Ishikawa (cell line): ENCODE measurements at regions not wholly inside any gene's neighbourhood (a gene's known extent, or its start where the extent isn't known, plus 50 kb on each side); places are given as distances from the start of the nearest gene placed in this dataset.
A peak's percentile ranks its signal among the peaks of the same experiment; 100 is the strongest.

Experiments used
- CEBPB ChIP-seq: IDR thresholded peaks from 2 replicates; pipeline ENCODE4 v1.6.1; 2012
- CREB1 ChIP-seq: IDR thresholded peaks from 2 replicates; pipeline ENCODE4 v1.6.1; 2012; ENCODE audit warnings: low read depth
- EGR1 ChIP-seq: IDR thresholded peaks from 2 replicates; pipeline ENCODE4 v1.6.1; 2012
- EP300 ChIP-seq: IDR thresholded peaks from 2 replicates; pipeline ENCODE4 v1.6.1; 2012; ENCODE audit warnings: borderline replicate concordance
- FOXM1 ChIP-seq: IDR thresholded peaks from 2 replicates; pipeline ENCODE4 v1.6.1; 2012; ENCODE audit warnings: low read depth, borderline replicate concordance
- NFIC ChIP-seq: IDR thresholded peaks from 2 replicates; pipeline ENCODE4 v1.6.1; 2012
- RAD21 ChIP-seq: IDR thresholded peaks from 2 replicates; pipeline ENCODE4 v1.6.1; 2012; ENCODE audit warnings: low read depth
- TAF1 ChIP-seq: IDR thresholded peaks from 2 replicates; pipeline ENCODE4 v1.6.1; 2012; ENCODE audit warnings: low read depth, mild to moderate bottlenecking
- TCF12 ChIP-seq: IDR thresholded peaks from 2 replicates; pipeline ENCODE4 v1.6.1; 2012; ENCODE audit warnings: low read depth
- TEAD4 ChIP-seq: IDR thresholded peaks from 2 replicates; pipeline ENCODE4 v1.6.1; 2012
- YY1 ChIP-seq: IDR thresholded peaks from 2 replicates; pipeline ENCODE4 v1.6.1; 2012; ENCODE audit warnings: low read depth
- ZBTB7A ChIP-seq: IDR thresholded peaks from 2 replicates; pipeline ENCODE4 v1.6.1; 2012; ENCODE audit warnings: low read depth
- TF ChIP-seq, protein P1 (sequence below): IDR thresholded peaks from 2 replicates; pipeline ENCODE4 v1.6.1; 2012
- TF ChIP-seq, protein P2 (sequence below): IDR thresholded peaks from 2 replicates; pipeline ENCODE4 v1.6.1; 2012
- TF ChIP-seq, protein P3 (sequence below): IDR thresholded peaks from 2 replicates; pipeline ENCODE4 v1.6.1; 2012; ENCODE audit warnings: low read depth, mild to moderate bottlenecking

DNA sequence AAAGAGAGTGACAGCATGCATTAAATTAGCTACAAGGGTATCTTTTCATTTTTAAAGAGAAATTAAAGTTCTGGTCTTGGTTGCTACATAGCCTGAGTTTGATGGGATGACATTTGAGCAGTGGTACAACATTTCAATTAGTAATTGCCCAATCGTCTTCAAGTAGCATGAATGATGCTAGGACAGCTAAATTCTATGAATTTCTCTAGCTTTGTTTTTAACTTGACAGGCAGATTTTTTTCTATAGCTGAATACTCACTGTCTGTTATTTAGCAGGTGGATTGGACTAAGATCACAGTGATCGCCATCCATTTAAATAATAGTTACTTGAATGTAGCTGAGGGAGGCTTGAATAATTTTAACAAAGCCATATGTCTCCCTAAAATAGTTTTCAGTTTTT is 162.2 kb downstream of the OXSM start:
- TF ChIP-seq TCF12 (no peak), ZBTB7A (no peak)
- TF ChIP-seq, protein P1, sequence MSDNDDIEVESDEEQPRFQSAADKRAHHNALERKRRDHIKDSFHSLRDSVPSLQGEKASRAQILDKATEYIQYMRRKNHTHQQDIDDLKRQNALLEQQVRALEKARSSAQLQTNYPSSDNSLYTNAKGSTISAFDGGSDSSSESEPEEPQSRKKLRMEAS, result no peak

DNA sequence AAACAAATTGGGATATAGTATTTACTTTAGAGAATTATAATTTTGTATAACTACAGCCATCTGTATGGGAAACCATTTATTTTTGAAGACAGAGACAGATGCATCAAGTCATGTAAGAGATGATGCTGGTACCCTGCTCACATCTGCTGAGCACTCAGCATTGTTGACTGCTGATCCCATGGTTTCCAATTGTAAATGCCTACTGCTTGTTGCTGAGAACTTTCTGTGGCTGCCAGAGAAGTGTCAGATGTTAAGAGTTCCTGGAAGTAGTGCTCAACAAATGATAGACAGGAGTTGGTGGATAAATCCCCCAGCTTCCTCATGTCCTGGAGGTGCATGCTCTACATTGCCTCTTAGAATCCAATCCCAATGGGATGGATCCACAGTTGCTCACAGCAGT is 167.1 kb downstream of the OXSM start:
- TF ChIP-seq CEBPB (no peak), NFIC (no peak), CREB1 (no peak), EGR1 (no peak), FOXM1 (no peak), EP300 (no peak), YY1 (no peak), TAF1 (no peak), RAD21 (no peak), TCF12 (no peak), TEAD4 (no peak), ZBTB7A (no peak)
- TF ChIP-seq, protein P2, sequence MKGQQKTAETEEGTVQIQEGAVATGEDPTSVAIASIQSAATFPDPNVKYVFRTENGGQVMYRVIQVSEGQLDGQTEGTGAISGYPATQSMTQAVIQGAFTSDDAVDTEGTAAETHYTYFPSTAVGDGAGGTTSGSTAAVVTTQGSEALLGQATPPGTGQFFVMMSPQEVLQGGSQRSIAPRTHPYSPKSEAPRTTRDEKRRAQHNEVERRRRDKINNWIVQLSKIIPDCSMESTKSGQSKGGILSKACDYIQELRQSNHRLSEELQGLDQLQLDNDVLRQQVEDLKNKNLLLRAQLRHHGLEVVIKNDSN, result no peak
- TF ChIP-seq, protein P1, result no peak
- TF ChIP-seq, protein P3, sequence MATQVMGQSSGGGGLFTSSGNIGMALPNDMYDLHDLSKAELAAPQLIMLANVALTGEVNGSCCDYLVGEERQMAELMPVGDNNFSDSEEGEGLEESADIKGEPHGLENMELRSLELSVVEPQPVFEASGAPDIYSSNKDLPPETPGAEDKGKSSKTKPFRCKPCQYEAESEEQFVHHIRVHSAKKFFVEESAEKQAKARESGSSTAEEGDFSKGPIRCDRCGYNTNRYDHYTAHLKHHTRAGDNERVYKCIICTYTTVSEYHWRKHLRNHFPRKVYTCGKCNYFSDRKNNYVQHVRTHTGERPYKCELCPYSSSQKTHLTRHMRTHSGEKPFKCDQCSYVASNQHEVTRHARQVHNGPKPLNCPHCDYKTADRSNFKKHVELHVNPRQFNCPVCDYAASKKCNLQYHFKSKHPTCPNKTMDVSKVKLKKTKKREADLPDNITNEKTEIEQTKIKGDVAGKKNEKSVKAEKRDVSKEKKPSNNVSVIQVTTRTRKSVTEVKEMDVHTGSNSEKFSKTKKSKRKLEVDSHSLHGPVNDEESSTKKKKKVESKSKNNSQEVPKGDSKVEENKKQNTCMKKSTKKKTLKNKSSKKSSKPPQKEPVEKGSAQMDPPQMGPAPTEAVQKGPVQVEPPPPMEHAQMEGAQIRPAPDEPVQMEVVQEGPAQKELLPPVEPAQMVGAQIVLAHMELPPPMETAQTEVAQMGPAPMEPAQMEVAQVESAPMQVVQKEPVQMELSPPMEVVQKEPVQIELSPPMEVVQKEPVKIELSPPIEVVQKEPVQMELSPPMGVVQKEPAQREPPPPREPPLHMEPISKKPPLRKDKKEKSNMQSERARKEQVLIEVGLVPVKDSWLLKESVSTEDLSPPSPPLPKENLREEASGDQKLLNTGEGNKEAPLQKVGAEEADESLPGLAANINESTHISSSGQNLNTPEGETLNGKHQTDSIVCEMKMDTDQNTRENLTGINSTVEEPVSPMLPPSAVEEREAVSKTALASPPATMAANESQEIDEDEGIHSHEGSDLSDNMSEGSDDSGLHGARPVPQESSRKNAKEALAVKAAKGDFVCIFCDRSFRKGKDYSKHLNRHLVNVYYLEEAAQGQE, result no peak

DNA sequence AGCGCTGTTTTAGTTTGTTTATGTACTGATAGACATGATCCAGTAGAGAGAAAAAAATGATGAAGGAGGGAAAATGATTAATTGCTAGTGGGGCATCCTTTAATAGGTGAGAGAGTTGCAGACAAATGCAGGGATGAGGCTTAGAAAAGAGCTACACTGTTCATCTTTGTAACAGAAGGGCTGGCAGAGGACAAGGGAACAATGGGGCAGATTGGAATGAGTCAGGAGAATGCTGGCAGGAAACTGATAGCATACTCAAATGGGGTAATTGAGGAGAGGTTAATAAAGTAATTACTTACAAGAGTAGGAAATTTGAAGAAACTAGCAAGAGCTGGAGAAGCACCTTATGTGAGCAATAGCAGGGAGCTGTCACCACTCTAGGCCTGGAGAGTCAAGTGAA is 170.9 kb downstream of the OXSM start:
- TF ChIP-seq CEBPB (no peak), EP300 (no peak), ZBTB7A (no peak), TEAD4 (no peak), FOXM1 (no peak), TCF12 (no peak), EGR1 (no peak), NFIC (no peak), YY1 (no peak), CREB1 (no peak), TAF1 (no peak), RAD21 (no peak)
- TF ChIP-seq, protein P1, result no peak
- TF ChIP-seq, protein P2, result no peak
- TF ChIP-seq, protein P3, result no peak

DNA sequence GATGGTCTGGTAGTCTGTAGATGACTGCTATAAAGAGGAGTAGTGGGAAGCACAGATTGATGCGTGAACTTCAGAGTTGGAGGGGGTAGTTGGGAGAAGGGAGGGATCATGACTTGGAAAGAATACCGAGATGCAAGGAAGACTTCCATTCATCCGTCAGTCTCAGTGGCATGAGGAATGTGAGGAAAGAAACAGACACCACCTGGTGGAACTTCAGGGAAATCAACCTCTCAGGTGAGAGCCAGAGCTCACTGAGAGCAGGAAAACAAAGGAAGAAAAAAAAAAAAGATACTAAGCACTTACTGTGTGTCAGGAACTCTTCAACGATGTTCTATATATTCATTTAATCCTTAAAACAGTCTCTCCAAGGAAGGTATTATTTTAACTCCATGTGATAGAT is 172.4 kb downstream of the OXSM start:
- TF ChIP-seq TEAD4 (peak; percentile 52), RAD21 (peak; percentile 79)
- TF ChIP-seq, protein P1, result no peak

DNA sequence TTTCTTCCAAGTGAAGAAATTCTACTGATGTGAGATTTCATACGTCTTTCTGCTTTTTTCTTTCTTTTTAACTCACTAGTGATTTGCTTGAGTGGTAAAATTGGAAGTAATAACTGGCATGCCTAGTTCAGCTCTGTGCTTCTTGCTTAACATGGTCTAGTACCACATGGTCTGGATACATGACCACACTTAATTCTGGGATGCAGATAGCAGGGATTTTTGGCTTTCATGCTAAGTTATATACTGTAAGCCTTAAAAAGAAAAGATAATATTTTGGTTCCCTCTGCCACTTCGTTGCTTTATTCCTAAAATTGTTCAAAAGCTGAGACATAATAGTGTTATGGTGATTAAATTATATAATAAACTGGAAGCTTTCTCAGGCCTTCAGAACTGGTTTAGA is 174.3 kb downstream of the OXSM start:
- TF ChIP-seq, protein P3, result no peak
- TF ChIP-seq NFIC (no peak), YY1 (no peak), ZBTB7A (no peak), FOXM1 (no peak), RAD21 (no peak), CREB1 (no peak), TAF1 (no peak)
- TF ChIP-seq, protein P2, result no peak
- TF ChIP-seq, protein P1, result no peak
